Activated CD8-positive, alpha-beta memory T cell treated with anti-CD3 and anti-CD28 coated beads, Interleukin-2, amount 10 ng/mL, durations not matched to agents 7 days and 5 days (primary cell): ENCODE measurements at regions not wholly inside any gene's neighbourhood (a gene's known extent, or its start where the extent isn't known, plus 50 kb on each side); places are given as distances from the start of the nearest gene placed in this dataset.

Experiments used
- ATAC-seq: fragments of 150-1000 bp; cut with Tn5 transposase; one replicate; pipeline ENCODE4 v1.10.0; 2021; ENCODE audit warnings: moderate library complexity
- CTCF ChIA-PET: fragments of 350-600 bp; sonication (Branson Sonifier 250); formaldehyde crosslinking; loops from one replicate; lab custom pipeline; 2021; ENCODE audit warnings: antibody characterized with exemption; lab: Charles Lee
- DNase-seq: peaks from one replicate; pipeline ENCODE4 v3.0.0-alpha.2; 2020
- H3K27ac Mint-ChIP-seq: one replicate; pipeline ENCODE4 v1.8.0; 2021; ENCODE audit warnings: mild to moderate bottlenecking, mixed read lengths
- H3K27me3 Mint-ChIP-seq: one replicate; pipeline ENCODE4 v1.8.0; 2021; ENCODE audit warnings: mixed read lengths
- H3K36me3 Mint-ChIP-seq: one replicate; pipeline ENCODE4 v1.8.0; 2021; ENCODE audit warnings: mild to moderate bottlenecking, mixed read lengths
- H3K4me1 Mint-ChIP-seq: one replicate; pipeline ENCODE4 v1.8.0; 2021; ENCODE audit warnings: mixed read lengths
- H3K4me3 Mint-ChIP-seq: one replicate; pipeline ENCODE4 v1.8.0; 2021; ENCODE audit warnings: mild to moderate bottlenecking, moderate library complexity, mixed read lengths
- H3K9me3 Mint-ChIP-seq: one replicate; pipeline ENCODE4 v1.8.0; 2022; ENCODE audit warnings: low read depth, mixed read lengths

DNA sequence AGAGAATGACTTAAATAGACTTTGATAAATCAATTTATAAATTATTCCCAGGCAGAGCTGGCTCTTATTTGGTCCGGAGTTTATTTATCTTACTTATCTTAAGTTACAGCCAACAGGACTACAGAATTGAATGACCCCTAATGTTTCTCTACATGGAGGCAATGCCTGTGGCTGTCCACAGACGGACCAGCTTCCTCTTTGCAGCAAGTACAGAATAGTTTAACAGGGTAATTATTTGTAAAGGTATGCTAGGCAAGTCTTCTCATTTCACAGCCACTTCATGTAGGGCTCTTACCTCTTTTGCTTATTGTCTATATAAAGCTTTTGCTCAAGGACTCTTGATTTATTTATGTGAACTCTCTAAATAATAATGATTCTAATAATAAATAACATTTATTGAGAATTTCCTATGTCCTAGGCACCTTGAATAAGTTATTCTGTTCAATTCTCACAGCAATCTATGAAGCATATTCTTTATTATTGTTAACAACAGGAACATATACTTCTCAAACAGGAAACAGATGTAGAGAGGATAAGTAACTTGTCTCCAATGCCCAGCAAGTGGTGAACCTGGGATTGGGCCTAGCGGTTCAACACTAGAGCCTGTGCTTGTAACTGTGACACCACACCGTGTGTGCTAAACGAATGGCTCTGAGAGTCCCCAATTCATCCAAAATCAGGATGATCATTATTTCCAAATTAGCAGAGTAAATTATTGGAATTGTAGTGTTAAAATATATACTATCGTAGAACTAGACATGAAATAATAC is 58.8 kb upstream of the NXPH2 start:
- DNase-seq: no peak
- CTCF ChIA-PET: interaction anchor here (0.8 kb wide), 1 partner anchor 11 kb away, joined by 4 read pairs; no protein-coding TSS in a partner anchor
- ATAC-seq: no peak
- H3K4me3 Mint-ChIP-seq: no peak overlapping the region
- H3K9me3 Mint-ChIP-seq: no peaks in the 10 kb centered on the region
- no peak overlapping the region for H3K27ac Mint-ChIP-seq
- no peaks in the 10 kb centered on the region for H3K4me1 Mint-ChIP-seq
- H3K36me3 Mint-ChIP-seq: no peaks in the 10 kb centered on the region
- peaks cover 10% of the 10 kb centered on the region for H3K27me3 Mint-ChIP-seq

- Mint-ChIP-seq H3K4me1 (no peaks in the 10 kb centered on the region), H3K27me3 (peaks cover 9% of the 10 kb centered on the region), H3K36me3 (no peaks in the 10 kb centered on the region), H3K4me3 (no peak overlapping the region), H3K27ac (no peak overlapping the region), H3K9me3 (no peaks in the 10 kb centered on the region)
- no peak for ATAC-seq
- no peak for DNase-seq
- CTCF ChIA-PET: no interaction called here
Observed at GRCh38 chr2:138831691-138832090, 51.5 kb upstream of the NXPH2 start.

DNA sequence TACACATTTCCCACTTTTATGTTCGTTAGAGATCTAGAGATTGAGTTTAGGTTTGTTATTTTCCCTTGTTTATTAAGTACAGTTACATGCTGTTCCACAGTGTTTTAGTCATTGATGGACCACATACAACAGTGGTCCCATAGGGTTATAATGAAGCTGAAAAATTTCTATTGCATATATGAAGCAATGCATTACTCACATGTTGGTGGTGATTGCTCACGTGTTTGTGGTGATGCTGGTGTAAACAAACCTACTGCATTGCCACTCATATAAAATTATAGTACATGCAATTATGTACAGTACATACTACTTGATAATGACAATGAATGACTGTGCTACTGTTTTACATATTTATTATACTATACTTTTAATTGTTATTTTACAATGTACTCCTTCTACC is 51.0 kb upstream of the NXPH2 start:
- CTCF ChIA-PET: no interaction called here
- Mint-ChIP-seq H3K36me3 (no peaks in the 10 kb centered on the region), H3K27me3 (peaks cover 9% of the 10 kb centered on the region), H3K9me3 (no peaks in the 10 kb centered on the region), H3K27ac (no peak overlapping the region), H3K4me3 (no peak overlapping the region), H3K4me1 (no peaks in the 10 kb centered on the region)
- no peak for ATAC-seq
- DNase-seq: no peak

DNA sequence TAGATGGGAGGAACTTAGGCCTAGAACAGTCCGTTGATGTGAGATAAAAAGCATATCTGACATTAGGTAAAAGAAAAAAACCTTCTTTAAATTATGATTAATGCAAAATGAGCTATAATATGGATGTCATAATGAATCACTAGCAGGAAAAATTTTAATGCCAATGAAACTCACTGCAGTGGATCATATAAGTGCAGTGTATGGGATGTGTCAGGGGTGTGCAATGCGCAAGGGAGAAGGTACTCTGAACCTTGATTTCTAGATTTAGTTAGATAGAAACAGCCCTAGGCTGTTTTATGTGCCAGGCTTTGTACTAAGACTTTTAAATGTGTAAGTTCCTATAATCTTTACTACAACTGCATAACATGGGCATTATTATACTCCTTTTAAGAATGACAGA is 50.4 kb upstream of the NXPH2 start:
- Mint-ChIP-seq H3K27me3 (peaks cover 9% of the 10 kb centered on the region), H3K9me3 (no peaks in the 10 kb centered on the region), H3K27ac (no peak overlapping the region), H3K4me1 (no peaks in the 10 kb centered on the region), H3K36me3 (no peaks in the 10 kb centered on the region), H3K4me3 (no peak overlapping the region)
- ATAC-seq (no peak), DNase-seq (no peak)
- CTCF ChIA-PET: no interaction called here
